ENCODE measurements at regions not wholly inside any gene's neighbourhood (a gene's known extent, or its start where the extent isn't known, plus 50 kb on each side); places are given as distances from the start of the nearest gene placed in this dataset.
"Not testable (repeated sequence)": the region's sequence is repeated elsewhere in the genome, so short reads cannot be mapped to it uniquely, and the experiment has no call there.

- DNase-seq: no peak
Measured at GRCh38 chr3:75325716-75326115, 338.4 kb upstream of the FRG2C start.

- DNase-seq: no peak
Measured at GRCh38 chr3:75327453-75327852, 336.7 kb upstream of the FRG2C start.

- DNase-seq: no peak
Measured at GRCh38 chr3:75329476-75330097, 334.5 kb upstream of the FRG2C start.

GRCh38 chr3:75330446-75330845, 333.7 kb upstream of the FRG2C start:
- not testable (repeated sequence) for DNase-seq

DNA sequence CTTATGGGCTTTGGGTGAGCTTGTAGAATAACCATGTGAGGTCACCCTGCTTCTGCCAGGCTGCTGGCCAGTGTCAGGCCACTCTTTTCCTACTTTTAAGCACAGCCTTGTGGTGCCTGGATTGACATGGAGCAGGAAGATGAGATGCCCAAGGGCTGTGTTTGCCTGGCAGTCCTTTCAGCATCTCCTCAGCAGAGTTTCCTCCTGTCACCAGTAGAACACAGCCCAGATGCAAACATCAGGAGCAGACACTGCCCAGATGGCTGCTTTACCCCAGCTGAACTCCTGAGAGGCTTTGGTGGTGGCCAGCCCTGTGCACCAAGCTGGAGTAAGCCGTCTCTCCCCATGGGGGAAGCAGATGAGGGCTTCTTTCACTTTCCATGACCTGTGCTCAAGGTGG, 332.0 kb upstream of the FRG2C start:
- DNase-seq: not testable (repeated sequence)

DNA sequence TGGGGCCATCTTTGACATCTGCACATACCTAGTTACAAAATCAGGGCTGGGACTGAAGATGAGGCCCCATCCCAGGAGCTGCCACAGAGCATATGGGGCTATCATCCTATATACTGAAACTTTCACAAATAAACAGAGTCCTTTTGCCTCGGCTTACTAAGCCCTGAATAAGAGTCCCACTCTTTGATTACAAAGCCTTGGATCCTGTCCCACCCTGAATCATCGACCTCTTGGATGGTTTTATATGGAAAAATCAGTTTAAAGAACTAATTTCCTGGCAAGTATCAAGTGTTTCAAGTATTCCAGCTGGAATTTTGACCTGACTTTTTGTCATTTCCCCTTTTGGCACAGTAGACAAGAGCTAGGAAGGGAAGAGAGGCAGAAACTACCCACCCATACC, 331.3 kb upstream of the FRG2C start:
- DNase-seq: no peak

- DNase-seq: no peak
Measured at GRCh38 chr3:75334299-75334698, 329.8 kb upstream of the FRG2C start.

- DNase-seq: no peak
Measured at GRCh38 chr3:75337226-75337900, 326.8 kb upstream of the FRG2C start.

GRCh38 chr3:75338342-75338741, 325.8 kb upstream of the FRG2C start:
- DNase-seq: no peak

GRCh38 chr3:75341324-75342067, 322.6 kb upstream of the FRG2C start:
- DNase-seq: no peak

DNA sequence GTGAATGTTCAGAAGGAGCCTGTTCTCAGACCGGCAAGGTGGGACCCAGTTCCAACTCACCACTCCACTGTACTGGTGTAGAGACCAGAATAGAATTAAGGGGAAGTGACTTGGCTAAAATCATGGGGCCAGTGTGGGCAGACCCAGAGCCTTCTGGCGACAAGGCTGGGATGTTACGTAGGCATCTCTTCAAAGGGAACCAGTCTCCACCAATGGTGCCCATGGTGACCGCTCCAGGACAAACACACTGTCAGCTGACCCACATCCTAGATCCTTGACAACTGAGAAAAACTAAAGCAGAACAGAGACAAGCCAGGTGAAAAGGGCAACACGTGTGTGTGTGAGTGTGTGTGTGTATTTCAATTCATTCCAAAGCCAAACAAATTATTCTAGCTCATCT, 321.7 kb upstream of the FRG2C start:
- DNase-seq: no peak

GRCh38 chr3:75350536-75350935, 313.6 kb upstream of the FRG2C start:
- DNase-seq: not testable (repeated sequence)

- not testable (repeated sequence) for DNase-seq
Measured at GRCh38 chr3:75362086-75362784, 301.9 kb upstream of the FRG2C start.

DNA sequence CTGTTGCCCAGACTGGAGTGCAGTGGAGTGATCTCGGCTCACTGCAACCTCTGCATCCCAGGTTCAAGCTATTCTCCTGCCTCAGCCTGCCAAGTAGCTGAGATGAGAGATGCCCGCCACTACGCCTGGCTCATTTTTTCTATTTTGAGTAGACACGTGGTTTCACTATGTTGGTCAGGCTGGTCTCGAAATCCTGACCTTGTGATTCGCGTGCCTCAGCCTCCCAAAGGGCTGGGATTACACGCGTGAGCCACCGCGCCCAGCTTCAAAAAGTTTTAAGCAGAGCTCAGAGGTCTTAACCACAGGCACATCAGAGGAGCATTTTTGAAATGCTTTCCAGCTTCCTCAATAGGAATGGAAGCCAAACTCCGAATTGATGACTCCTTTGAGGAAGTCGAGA, 291.2 kb upstream of the FRG2C start:
- DNase-seq: not testable (repeated sequence)

- not testable (repeated sequence) for DNase-seq
Measured at GRCh38 chr3:75379840-75380239, 284.3 kb upstream of the FRG2C start.

DNA sequence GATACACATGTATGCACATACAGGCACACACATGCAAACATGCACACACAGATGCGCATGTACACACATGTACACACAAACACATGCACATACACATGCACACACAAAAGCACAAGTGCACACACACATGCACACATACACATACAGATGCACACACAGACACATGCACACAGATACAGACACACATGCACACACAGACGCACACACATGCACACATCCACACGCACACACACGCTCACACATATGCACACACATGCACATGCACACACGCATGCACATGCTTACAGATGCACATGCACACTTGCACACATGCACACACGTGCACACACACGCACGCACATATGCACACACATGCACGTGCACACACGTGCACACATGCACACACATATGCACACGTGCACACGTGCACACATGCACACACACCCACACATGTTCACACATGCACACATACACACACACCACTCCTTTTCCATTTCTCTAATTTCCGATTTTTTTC, 283.8 kb upstream of the FRG2C start:
- no peak for DNase-seq

GRCh38 chr3:75384016-75384415, 280.1 kb upstream of the FRG2C start:
- DNase-seq: not testable (repeated sequence)

- peak; percentile 25 for DNase-seq
Measured at GRCh38 chr3:75388486-75389124, 275.5 kb upstream of the FRG2C start.

DNA sequence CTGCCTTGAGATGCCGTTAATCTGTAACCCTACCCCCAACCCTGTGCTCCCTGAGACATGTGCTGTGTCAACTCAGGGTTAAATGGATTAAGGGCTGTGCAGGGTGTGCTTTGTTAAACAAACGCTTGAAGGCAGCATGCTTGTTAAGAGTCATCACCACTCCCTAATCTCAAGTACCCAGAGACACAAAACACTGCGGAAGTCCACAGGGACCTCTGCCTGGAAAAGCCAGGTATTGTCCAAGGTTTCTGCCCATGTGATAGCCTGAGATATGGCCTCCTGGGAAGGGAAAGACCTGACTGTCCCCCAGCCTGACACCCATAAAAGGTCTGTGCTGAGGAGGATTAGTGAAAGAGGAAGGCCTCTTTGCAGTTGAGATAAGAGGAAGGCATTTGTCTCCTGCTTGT, 270.8 kb upstream of the FRG2C start:
- not testable (repeated sequence) for DNase-seq

GRCh38 chr3:75394102-75394501, 270.0 kb upstream of the FRG2C start:
- DNase-seq: not testable (repeated sequence)

GRCh38 chr3:75394562-75395360, 269.4 kb upstream of the FRG2C start:
- not testable (repeated sequence) for DNase-seq

Data from EL (cell line).